SH-SY5Y (cell line): ENCODE measurements at regions not wholly inside any gene's neighbourhood (a gene's known extent, or its start where the extent isn't known, plus 50 kb on each side); places are given as distances from the start of the nearest gene placed in this dataset.

Source experiments
- GATA2 ChIP-seq: IDR thresholded peaks from 2 replicates; pipeline ENCODE4 v1.6.1; 2011; ENCODE audit warnings: mild to moderate bottlenecking, low read depth, low read length
- GATA3 ChIP-seq: IDR thresholded peaks from 2 replicates; pipeline ENCODE4 v1.6.1; 2011; ENCODE audit warnings: low read depth, mild to moderate bottlenecking, low read length, moderate library complexity

GRCh38 chr18:40494603-40495002 lies 1460.4 kb upstream of the PIK3C3 start:
- TF ChIP-seq GATA2 = no peak
- no peak for TF ChIP-seq GATA3

- TF ChIP-seq GATA3 = 0 out of 2 replicates have a peak, but pooled peaks have one; percentile 16
- no peak for TF ChIP-seq GATA2
Measured at GRCh38 chr18:40493316-40493715, 1461.7 kb upstream of the PIK3C3 start.

DNA sequence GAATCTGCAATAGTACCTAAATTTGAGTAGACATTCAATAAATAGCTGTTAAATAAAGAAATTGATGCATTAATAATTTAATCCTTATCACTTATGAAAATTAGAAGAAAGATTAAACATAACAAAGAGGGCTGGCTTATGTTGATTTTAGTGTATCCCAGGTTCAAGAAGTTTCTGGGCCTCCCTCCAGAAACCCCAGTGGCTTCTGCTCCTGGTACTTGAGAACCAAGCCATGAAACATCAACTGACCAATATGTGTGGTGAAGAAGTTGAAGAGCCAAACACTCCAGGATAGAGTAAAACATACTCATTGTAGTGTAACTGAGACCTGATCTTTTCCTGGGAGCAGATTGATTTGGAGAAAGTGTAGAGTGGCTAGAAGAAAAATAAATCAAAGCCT lies 1465.7 kb upstream of the PIK3C3 start:
- TF ChIP-seq GATA2 = no peak
- no peak for TF ChIP-seq GATA3

DNA sequence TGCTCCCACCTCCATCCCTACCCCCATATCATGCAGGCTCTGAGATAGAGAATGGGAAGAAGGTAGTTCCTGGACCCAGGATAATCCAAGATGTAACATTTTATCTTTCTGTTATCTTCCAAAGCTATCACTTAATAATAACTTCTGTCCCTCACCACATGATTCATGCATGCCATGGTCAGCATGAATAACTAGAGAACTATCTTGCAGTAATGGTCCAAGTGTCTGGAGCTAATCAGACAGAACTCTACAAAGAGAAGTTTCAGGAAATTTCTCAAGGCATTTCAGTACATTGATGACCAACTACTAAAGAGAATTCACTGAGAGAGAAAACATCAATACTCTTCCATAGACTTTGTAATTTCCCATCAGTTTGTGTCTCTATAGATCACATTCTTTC lies 1469.7 kb upstream of the PIK3C3 start:
- TF ChIP-seq GATA3 (no peak), GATA2 (no peak)

DNA sequence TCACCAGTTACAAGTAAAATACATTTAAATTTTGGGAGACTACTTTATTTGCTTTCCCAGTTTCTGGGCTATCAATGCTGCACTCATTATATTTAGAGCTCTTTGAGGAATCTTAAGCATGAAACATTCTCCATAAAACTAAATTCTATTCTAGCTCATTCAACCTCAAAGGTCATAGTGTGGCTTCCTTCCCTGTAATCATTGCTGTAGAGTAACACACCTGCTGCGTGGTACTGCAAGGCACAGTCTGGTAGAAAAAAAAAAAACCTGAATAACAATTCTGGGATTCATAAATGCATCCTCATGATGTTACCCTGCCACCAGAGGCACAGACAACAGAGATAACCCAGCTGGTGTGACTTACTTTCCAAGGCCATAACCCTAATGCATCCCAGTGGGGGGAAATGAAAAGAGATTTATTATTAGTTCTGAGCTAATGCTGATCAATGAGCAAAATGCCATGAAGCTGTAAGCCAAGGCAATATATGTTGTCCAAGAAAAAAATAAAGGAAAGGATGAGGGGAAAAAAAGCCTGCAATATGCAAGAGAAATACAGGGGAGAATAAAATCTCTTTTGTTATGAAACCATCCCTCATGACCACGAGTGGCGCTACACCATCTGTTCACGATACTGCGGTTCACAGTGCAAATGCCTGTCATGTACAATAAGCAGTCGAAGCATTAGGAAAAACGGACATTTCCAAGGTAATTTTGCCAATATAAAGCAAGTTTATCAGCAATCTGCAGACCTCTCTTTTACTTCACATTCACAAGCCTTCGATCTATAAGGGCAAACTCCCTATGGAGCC lies 1481.6 kb upstream of the PIK3C3 start:
- TF ChIP-seq GATA2 (peak; percentile 15; the same call in 1 of the 2 replicates), GATA3 (no peak)

DNA sequence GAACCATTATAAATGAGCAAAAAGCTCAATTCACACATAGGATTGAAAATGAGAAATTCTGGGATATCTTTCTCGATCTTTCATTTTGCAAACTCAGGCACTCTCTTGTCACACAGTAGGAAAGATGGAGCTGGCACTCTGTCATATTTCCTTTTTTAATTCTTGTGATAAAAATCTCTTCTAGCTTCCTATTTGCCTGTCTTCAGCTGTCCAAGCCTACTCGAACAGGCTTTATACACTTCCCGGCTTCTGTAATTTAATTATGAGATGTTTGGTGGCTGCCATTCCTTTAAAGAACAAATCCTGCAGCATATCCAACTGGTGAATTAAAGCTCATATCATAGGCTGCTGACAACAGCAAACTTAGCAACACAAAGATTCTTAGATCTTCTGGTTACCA lies 1484.3 kb upstream of the PIK3C3 start:
- TF ChIP-seq GATA2 (no peak), GATA3 (no peak)

- no peak for TF ChIP-seq GATA3
- TF ChIP-seq GATA2 = no peak
Measured at GRCh38 chr18:40469851-40470250, 1485.2 kb upstream of the PIK3C3 start.

DNA sequence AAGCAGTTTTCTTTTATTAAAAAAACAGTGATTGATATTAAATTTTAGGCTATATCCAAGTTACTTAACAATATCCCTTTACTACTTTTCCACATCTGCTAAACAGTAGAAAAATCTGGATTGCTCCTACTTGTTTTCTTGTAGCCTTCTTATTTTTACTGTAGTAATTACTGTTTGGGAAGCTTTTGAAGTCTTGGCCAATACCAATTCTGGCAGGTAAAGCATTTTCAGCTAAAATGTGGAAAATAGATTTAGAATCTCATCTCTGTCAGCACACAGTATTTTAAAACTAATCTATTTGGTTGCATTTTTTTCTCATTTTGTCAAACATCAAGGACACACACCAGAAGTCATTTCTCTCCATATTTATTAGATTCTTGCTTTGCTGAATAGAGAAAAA lies 1485.7 kb upstream of the PIK3C3 start:
- TF ChIP-seq GATA3 (no peak), GATA2 (no peak)

DNA sequence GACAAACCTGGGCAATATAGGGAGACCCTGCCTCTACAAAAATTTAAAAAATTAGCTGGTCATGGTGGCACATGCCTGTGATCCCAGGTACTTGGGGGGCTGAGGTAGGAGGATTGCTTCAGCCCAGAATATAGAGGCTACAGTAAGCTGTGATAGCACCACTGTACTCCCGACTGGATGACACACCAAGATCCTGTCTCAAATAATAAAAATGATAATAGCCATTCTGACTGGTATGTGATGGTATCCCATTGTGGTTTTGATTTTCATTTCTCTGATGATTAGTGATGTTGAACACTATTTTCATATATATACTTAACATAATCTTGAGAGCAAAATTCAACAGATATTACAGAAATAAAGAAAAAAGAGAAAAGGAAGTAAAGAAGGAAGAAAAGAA lies 1491.0 kb upstream of the PIK3C3 start:
- TF ChIP-seq GATA3 (no peak), GATA2 (no peak)

DNA sequence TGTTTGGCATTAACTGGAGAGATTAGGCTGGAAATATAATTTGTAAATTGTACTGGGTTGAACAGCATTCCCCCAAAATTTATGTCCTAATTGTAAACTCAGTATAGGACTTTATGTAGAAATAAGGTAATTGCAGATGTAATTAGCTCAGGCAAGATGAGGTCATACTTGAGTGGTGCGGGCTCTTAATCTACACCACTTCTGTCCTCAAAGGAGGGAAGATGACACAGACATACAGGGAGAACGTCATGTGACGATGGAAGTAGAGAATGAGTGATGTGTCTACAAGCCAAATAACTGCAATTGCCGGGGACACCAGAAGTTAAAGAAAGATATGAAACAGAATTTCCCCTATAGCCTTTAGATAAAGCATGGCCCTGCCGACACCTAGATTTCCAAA lies 1501.1 kb upstream of the PIK3C3 start:
- no peak for TF ChIP-seq GATA2
- no peak for TF ChIP-seq GATA3

DNA sequence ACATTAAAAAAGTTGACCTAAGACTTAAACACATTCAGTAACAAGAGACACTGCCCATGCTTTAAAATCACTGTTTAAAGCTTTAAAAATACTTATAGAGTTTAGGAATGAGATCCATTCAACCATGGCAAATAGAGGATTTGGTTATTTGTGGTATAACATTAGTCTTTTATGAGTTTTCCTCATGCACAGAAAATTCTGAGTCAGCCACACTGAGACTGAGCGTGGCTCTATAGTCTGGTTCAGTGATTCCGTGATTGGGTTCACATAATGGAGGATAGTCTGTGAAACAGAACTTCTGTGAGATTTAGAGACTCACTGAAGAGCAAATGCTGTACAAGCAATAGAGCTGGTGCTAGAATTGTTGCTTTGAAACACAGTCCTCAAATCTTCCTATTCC lies 1502.4 kb upstream of the PIK3C3 start:
- TF ChIP-seq GATA2 = no peak
- TF ChIP-seq GATA3 = no peak

- no peak for TF ChIP-seq GATA2
- no peak for TF ChIP-seq GATA3
Measured at GRCh38 chr18:40450751-40451150, 1504.3 kb upstream of the PIK3C3 start.

DNA sequence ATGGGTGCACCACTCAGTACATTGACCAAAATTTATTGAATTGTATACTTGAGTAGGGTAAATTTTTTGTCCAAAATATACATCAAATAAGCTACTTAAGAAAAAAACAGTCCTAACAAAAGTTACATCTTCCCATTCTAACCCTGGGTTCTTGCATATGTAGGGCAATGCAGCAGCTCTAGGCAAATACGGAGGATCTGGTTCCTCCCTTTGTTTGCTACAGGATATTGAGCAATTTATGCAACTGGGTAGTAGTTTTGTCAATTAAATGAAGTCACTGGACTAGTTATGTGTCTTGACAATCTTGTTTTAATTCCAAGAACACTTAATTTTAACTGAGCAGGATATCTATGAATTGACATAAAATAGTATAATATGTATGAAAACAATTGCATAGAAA lies 1507.2 kb upstream of the PIK3C3 start:
- no peak for TF ChIP-seq GATA2
- no peak for TF ChIP-seq GATA3

DNA sequence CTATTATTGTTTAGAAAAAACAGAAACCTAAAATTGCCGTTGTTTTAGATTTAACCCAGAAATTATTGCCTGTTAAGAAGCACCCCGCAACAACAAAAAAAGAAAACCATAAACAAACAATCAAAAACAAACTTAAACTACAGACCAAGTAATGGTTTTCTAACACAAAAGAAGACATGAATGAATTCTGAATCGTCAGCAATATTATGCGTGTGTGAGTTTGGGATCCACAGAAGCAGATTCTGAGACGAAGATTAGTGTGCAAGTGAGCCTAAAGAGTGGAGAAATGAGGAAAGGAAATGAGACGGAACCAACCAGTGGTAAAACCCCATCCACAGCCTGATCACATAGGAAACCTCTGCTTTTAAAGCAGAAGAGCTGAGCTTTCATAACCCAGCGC lies 1514.9 kb upstream of the PIK3C3 start:
- TF ChIP-seq GATA3 = no peak
- TF ChIP-seq GATA2 = no peak

DNA sequence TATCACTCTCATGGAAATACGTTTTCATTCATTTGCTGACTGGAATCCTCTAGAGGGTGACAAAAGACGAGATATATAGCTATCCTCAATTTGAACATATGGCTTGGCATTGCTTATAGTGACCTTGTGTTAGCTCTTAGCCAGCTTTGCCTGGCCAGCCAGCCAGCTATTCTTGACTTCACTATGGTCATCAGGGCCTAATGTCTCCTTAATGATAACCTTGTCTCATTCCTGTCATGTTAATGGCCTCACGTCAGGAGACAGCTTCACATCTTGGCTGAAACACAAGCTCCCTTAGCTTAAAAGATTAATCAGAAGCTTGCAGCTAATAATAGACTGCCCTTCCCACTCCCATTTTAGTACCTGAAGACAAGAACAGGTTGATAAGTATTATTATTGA lies 1517.5 kb upstream of the PIK3C3 start:
- no peak for TF ChIP-seq GATA3
- no peak for TF ChIP-seq GATA2
